HG02973 (cell line): ENCODE measurements at regions not wholly inside any gene's neighbourhood (a gene's known extent, or its start where the extent isn't known, plus 50 kb on each side); places are given as distances from the start of the nearest gene placed in this dataset.

ENCODE experiments used
- ATAC-seq: cut with Tn5 transposase; IDR thresholded peaks from one replicate; pipeline ENCODE4 v1.9.1; 2021; ENCODE audit warnings: moderate library complexity; ENCODE audit not compliant: unreplicated experiment

- no peak for ATAC-seq
Observed at GRCh38 chr10:128723631-128724205, 597.5 kb upstream of the MKI67 start.

GRCh38 chr10:128725531-128725930, 599.3 kb upstream of the MKI67 start:
- no peak for ATAC-seq

- ATAC-seq = no peak
Observed at GRCh38 chr10:128727114-128727513, 600.9 kb upstream of the MKI67 start.

- ATAC-seq = no peak
Observed at GRCh38 chr10:128729910-128730420, 603.7 kb upstream of the MKI67 start.

- no peak for ATAC-seq
Observed at GRCh38 chr10:128730922-128731321, 604.7 kb upstream of the MKI67 start.

GRCh38 chr10:128734161-128734560, 607.9 kb upstream of the MKI67 start:
- ATAC-seq = no peak

- ATAC-seq = no peak
Observed at GRCh38 chr10:128734734-128735133, 608.5 kb upstream of the MKI67 start.

- no peak for ATAC-seq
Observed at GRCh38 chr10:128735996-128736395, 609.8 kb upstream of the MKI67 start.

- ATAC-seq = no peak
Observed at GRCh38 chr10:128738386-128738915, 612.2 kb upstream of the MKI67 start.

- no peak for ATAC-seq
Observed at GRCh38 chr10:128739930-128740329, 613.7 kb upstream of the MKI67 start.

GRCh38 chr10:128741180-128741579, 615.0 kb upstream of the MKI67 start:
- no peak for ATAC-seq

GRCh38 chr10:128741680-128742079, 615.5 kb upstream of the MKI67 start:
- ATAC-seq = no peak

- ATAC-seq = no peak
Observed at GRCh38 chr10:128744092-128744491, 617.9 kb upstream of the MKI67 start.

GRCh38 chr10:128744811-128745305, 618.6 kb upstream of the MKI67 start:
- ATAC-seq = no peak

- no peak for ATAC-seq
Observed at GRCh38 chr10:128747582-128748346, 621.5 kb upstream of the MKI67 start.

- no peak for ATAC-seq
Observed at GRCh38 chr10:128751284-128751683, 625.1 kb upstream of the MKI67 start.

GRCh38 chr10:128751851-128752250, 625.6 kb upstream of the MKI67 start:
- no peak for ATAC-seq

- no peak for ATAC-seq
Observed at GRCh38 chr10:128759174-128759573, 633.0 kb upstream of the MKI67 start.

GRCh38 chr10:128763588-128763987, 637.4 kb upstream of the MKI67 start:
- no peak for ATAC-seq

- ATAC-seq = no peak
Observed at GRCh38 chr10:128764190-128764589, 638.0 kb upstream of the MKI67 start.

GRCh38 chr10:128766915-128767314, 640.7 kb upstream of the MKI67 start:
- no peak for ATAC-seq

- no peak for ATAC-seq
Observed at GRCh38 chr10:128774979-128775378, 648.8 kb upstream of the MKI67 start.
